Heart left ventricle (tissue), 13 donors: ENCODE measurements at regions not wholly inside any gene's neighbourhood (a gene's known extent, or its start where the extent isn't known, plus 50 kb on each side); places are given as distances from the start of the nearest gene placed in this dataset.

Experiments used
- POLR2A ChIP-seq, 2 donors: fragments of 450-650 bp; IDR thresholded peaks; one replicate each; pipeline ENCODE4 v1.6.1; 2017; ENCODE audit warnings: antibody characterized with exemption in 2 of 2, mild to moderate bottlenecking in 2 of 2, moderate library complexity in 2 of 2
- TF ChIP-seq, protein P1 (sequence below), 12 donors: fragments of 200-600 bp; sonication (generic) in 4 of 12; IDR thresholded peaks; one replicate each; pipeline versions ENCODE4 v1.5.0 to v1.8.0; 2018 to 2022; ENCODE audit warnings: antibody characterized with exemption in 12 of 12, mild to moderate bottlenecking in 5 of 12
- donor health status: ischemic (EF 13 %, LVEDD 7.1; RV severe dilation, severe dysfunction).
- donor health status: DM: no; HTN: yes; CAD: no.
- donor health status: DM: no; HTN: no; CAD: no.
- donor health status: ischemic (EF 25% LVEDD 6.9; RV normal size, moderate dysfunction).
- donor health status: ischemic (EF 25% LVEDD 5.7; RV mildly dilated, moderate dysfunction).
- donor health status: ischemic (EF 35%, LVEDD 5.7; RV mildly dilated, moderate dysfunction).
- donor health status: nonischemic (EF 11% LVEDD 7.7; RV severe dilation, severe dysfunction).
- donor health status: DM: yes; HTN: yes; CAD: no.
- donor health status: PGD.
- donor health status: ischemic (EF 29% LVEDD 5.4; RV normal size, mild dysfunction).
- donor health status: nonischemic (EF 23%, LVEDD 6.1; RV moderate dilation, normal function).

- TF ChIP-seq, protein P1, sequence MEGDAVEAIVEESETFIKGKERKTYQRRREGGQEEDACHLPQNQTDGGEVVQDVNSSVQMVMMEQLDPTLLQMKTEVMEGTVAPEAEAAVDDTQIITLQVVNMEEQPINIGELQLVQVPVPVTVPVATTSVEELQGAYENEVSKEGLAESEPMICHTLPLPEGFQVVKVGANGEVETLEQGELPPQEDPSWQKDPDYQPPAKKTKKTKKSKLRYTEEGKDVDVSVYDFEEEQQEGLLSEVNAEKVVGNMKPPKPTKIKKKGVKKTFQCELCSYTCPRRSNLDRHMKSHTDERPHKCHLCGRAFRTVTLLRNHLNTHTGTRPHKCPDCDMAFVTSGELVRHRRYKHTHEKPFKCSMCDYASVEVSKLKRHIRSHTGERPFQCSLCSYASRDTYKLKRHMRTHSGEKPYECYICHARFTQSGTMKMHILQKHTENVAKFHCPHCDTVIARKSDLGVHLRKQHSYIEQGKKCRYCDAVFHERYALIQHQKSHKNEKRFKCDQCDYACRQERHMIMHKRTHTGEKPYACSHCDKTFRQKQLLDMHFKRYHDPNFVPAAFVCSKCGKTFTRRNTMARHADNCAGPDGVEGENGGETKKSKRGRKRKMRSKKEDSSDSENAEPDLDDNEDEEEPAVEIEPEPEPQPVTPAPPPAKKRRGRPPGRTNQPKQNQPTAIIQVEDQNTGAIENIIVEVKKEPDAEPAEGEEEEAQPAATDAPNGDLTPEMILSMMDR (IDR thresholded peaks at IDR 0.05), result no peak
- TF ChIP-seq POLR2A (IDR thresholded peaks at IDR 0.05), result no peak
These were observed 86.3 kb upstream of the CARMIL1 start for GRCh38 chr6:25192590-25193459.
